Right lobe of liver (tissue), 6 donors: ENCODE measurements at regions not wholly inside any gene's neighbourhood (a gene's known extent, or its start where the extent isn't known, plus 50 kb on each side); places are given as distances from the start of the nearest gene placed in this dataset.

Experiments used
- ATAC-seq, 4 donors: fragments of 200-7000 bp; cut with Tn5 transposase; one replicate each; pipeline ENCODE4 v1.9.1; 2020; ENCODE audit warnings: mild to moderate bottlenecking in 4 of 4, moderate library complexity in 4 of 4
- DNase-seq, 3 donors: peaks; one replicate each; pipeline ENCODE4 v3.0.0-alpha.2; 2020
- H3K27ac ChIP-seq, 3 donors: fragments of 200-600 bp; one replicate each; pipeline ENCODE4 v1.8.0; 2022
- H3K27me3 ChIP-seq, 2 donors: fragments of 200-600 bp; one replicate each; pipeline ENCODE4 v1.8.0; 2022
- H3K36me3 ChIP-seq, 4 donors: fragments of 200-600 bp; sonication (generic) in 1 of 4; one replicate each; pipeline versions ENCODE4 v1.5.1 to v1.8.0; 2017 to 2022; ENCODE audit warnings: control low read depth in 1 of 4
- H3K4me1 ChIP-seq, 4 donors: fragments of 200-600 bp; sonication (generic) in 1 of 4; one replicate each; pipeline versions ENCODE4 v1.5.1 to v1.8.0; 2017 to 2022; ENCODE audit warnings: control low read depth in 1 of 4
- H3K4me3 ChIP-seq, 3 donors: fragments of 200-600 bp; one replicate each; pipeline ENCODE4 v1.8.0; 2022
- H3K9me3 ChIP-seq, 4 donors: fragments of 200-600 bp; sonication (generic) in 1 of 4; one replicate each; pipeline versions ENCODE4 v1.5.1 to v1.8.0; 2017 to 2022; ENCODE audit warnings: control low read depth in 1 of 4
- CTCF ChIP-seq, 4 donors: fragments of 200-600 bp in 3 of 4; fragments of 450-650 bp in 1 of 4; IDR thresholded peaks; one replicate each; pipeline versions ENCODE4 v1.5.1 to v1.8.0; 2016 to 2022; ENCODE audit warnings: antibody characterized with exemption in 4 of 4, mild to moderate bottlenecking in 2 of 4
- POLR2A ChIP-seq: fragments of 450-650 bp; IDR thresholded peaks from one replicate; pipeline ENCODE4 v1.6.1; 2017; ENCODE audit warnings: antibody characterized with exemption, mild to moderate bottlenecking
- WGBS: methylation state at CpG from one replicate; pipeline ENCODE4 v1.1.6; 2018; ENCODE audit warnings: low coverage, low lambda C conversion rate; ENCODE audit not compliant: insufficient coverage; ENCODE audit errors: missing lambda C conversion rate; 5-methylcytosine and 5-hydroxymethylcytosine counted together
- intact Hi-C, 2 donors: fragments of 100-400 bp; cut with DNase I; formaldehyde crosslinking; loops; one replicate each; pipeline versions ENCODE4 v1.11.2 to v1.14.1; 2022
- donor health status: DM: no; HTN: yes; CAD: no.
- donor health status: DM: no; HTN: no; CAD: no.
- donor health status: DM: no; HTN: no; CAD: no.
- donor health status: DM: no; HTN: yes; CAD: no.
- donor health status: DM: no; HTN: yes; CAD: no.

- WGBS = 53% methylated on average over 2 of the region's 2 CpGs
- no peaks in the 10 kb centered on the region for H3K36me3 ChIP-seq
- no peak overlapping the region for H3K4me3 ChIP-seq
- intact Hi-C loops = no loop called here
- no peaks in the 10 kb centered on the region for H3K27me3 ChIP-seq
- H3K9me3 ChIP-seq = no peaks in the 10 kb centered on the region
- no peak for TF ChIP-seq POLR2A
- no peak for TF ChIP-seq CTCF (IDR thresholded peaks at IDR 0.05)
- no peak overlapping the region for H3K27ac ChIP-seq
- no peak for DNase-seq
- ATAC-seq = no peak
- no peaks in the 10 kb centered on the region for H3K4me1 ChIP-seq
Measured at GRCh38 chr3:41040256-41040655, 159.0 kb upstream of the CTNNB1 start.

DNA sequence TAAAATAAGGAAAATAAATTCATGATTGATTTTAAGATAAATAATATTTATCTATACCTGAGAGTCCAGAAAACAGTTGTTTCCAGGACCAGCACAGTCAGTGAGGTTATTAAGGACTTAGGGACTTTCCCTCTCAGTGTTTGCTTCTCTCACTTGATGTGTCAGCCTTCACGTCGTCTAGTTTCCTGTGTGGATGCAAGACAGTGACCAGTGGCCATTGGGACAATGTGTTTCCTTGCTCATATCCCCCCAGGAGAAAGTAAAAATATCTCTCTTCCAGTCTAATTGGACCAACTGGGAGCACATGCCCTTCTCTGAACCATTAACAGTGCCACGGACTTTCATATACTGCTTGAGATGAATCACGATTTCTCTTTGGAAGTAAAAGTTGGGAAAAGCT lies 157.8 kb upstream of the CTNNB1 start:
- Histone ChIP-seq H3K36me3 (no peaks in the 10 kb centered on the region), H3K27ac (no peak overlapping the region), H3K4me1 (no peaks in the 10 kb centered on the region), H3K27me3 (no peaks in the 10 kb centered on the region), H3K4me3 (no peak overlapping the region), H3K9me3 (no peaks in the 10 kb centered on the region)
- DNase-seq = no peak
- ATAC-seq = no peak
- no peak for TF ChIP-seq POLR2A
- no peak for TF ChIP-seq CTCF (IDR thresholded peaks at IDR 0.05)
- intact Hi-C loops = no loop called here
- WGBS = 47% methylated on average over 4 of the region's 4 CpGs

DNA sequence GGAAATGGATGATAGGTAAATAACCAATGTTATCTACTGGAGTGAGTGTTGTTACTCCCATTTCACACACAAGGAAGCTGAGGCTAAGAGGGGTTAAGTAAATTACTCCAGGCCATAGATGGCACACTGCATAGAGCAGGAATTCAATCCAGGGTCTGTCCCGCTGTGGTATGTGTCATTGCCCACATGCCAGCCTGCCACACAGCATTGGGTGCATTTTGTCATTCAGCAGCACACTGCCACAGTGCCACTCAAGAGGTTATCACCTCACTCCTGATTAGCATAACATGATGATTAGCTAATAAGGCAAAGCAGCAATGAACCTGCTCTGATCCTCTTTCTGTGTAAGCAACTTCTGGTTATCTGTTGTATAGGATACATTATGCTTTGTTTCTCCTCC lies 157.4 kb upstream of the CTNNB1 start:
- Histone ChIP-seq H3K4me3 (no peak overlapping the region), H3K9me3 (no peaks in the 10 kb centered on the region), H3K27ac (no peak overlapping the region), H3K4me1 (no peaks in the 10 kb centered on the region), H3K36me3 (no peaks in the 10 kb centered on the region), H3K27me3 (no peaks in the 10 kb centered on the region)
- no CpG with 5 or more reads among the region's 1 CpG for WGBS
- ATAC-seq = no peak
- DNase-seq = no peak
- intact Hi-C loops = no loop called here
- TF ChIP-seq POLR2A (no peak), CTCF (IDR thresholded peaks at IDR 0.05) (no peak)

DNA sequence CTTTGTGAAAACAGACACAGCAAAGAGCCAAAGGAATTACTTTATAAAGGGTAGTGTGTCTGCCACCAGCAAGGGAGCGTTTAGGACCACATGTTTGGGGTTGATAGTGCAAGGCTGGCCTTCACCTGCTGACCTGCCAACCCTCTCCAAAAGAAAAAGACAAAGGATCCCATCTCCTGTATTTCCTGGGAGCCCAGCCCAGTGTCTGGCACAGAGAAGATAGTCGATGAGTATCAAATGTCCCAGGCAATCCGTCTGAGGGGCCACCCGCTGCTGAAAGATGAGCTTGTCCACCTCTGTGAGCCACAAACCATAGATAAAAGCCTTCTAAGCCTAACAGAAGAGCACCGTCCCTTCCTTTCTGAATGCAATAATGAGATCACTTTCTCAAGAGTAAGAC lies 154.8 kb upstream of the CTNNB1 start:
- H3K36me3 ChIP-seq = no peaks in the 10 kb centered on the region
- ATAC-seq = no peak
- H3K4me3 ChIP-seq = no peak overlapping the region
- WGBS = 57% methylated on average over 5 of the region's 5 CpGs
- H3K4me1 ChIP-seq = no peaks in the 10 kb centered on the region
- H3K9me3 ChIP-seq = no peaks in the 10 kb centered on the region
- no peak overlapping the region for H3K27ac ChIP-seq
- H3K27me3 ChIP-seq = no peaks in the 10 kb centered on the region
- no peak for TF ChIP-seq POLR2A
- no peak for TF ChIP-seq CTCF (IDR thresholded peaks at IDR 0.05)
- intact Hi-C loops = no loop called here
- DNase-seq = no peak

GRCh38 chr3:41045491-41045890 lies 153.8 kb upstream of the CTNNB1 start:
- Histone ChIP-seq H3K27ac (no peak overlapping the region), H3K4me3 (no peak overlapping the region), H3K36me3 (no peaks in the 10 kb centered on the region), H3K9me3 (no peaks in the 10 kb centered on the region), H3K4me1 (no peaks in the 10 kb centered on the region), H3K27me3 (no peaks in the 10 kb centered on the region)
- WGBS = 73% methylated on average over 2 of the region's 4 CpGs
- no peak for TF ChIP-seq POLR2A
- no peak for TF ChIP-seq CTCF (IDR thresholded peaks at IDR 0.05)
- DNase-seq (no peak), ATAC-seq (no peak)
- intact Hi-C loops = no loop called here
